ENCODE measurements at regions not wholly inside any gene's neighbourhood (a gene's known extent, or its start where the extent isn't known, plus 50 kb on each side); places are given as distances from the start of the nearest gene placed in this dataset.

- no peak overlapping the region for H3K4me2 ChIP-seq (ENCODE audit: insufficient read depth, low read length)
- POLR2A ChIA-PET = no interaction called here
- H3K79me2 ChIP-seq (ENCODE audit: control insufficient read depth, insufficient read depth, low read length) = no peaks in the 10 kb centered on the region
- no peaks in the 10 kb centered on the region; the same call in 1 of the 2 replicates for H4K20me1 ChIP-seq (replicated peaks; ENCODE audit: control insufficient read depth, insufficient read depth, low read length)
- 0% methylated on average over 4 of the region's 4 CpGs for WGBS (ENCODE audit: insufficient coverage, low coverage, missing lambda C conversion rate)
- CTCF ChIA-PET (ENCODE audit: low intra/inter-chr PET ratio) = no interaction called here
- H3K27me3 ChIP-seq (ENCODE audit: control insufficient read depth in 2 of 2, insufficient read depth in 2 of 2, low read length in 2 of 2) = peaks cover 33 to 53% of the 10 kb centered on the region in 2 experiments
- no peak overlapping the region for H2AFZ ChIP-seq (ENCODE audit: low read depth, low read length)
- DNase-seq (ENCODE audit: extremely low read depth in 1 of 4, low spot score in 3 of 4) (no peak), ATAC-seq (no peak), FAIRE-seq (no peak)
- H3K27ac ChIP-seq (ENCODE audit: extremely low read depth, low read depth, low read length) = no peak overlapping the region
- no peaks in the 10 kb centered on the region for H3K9me1 ChIP-seq (ENCODE audit: control insufficient read depth, insufficient read depth, low read length)
- H3K9me3 ChIP-seq (replicated peaks; ENCODE audit: control insufficient read depth, insufficient read depth, low read depth, low read length) = no peaks in the 10 kb centered on the region
- in situ Hi-C loops (cut with MboI) = no loop called here
- intact Hi-C loops (cut with micrococcal nuclease) = no loop called here
- TF ChIP-seq STAT5B (CRISPR knock-in tag; IDR thresholded peaks at IDR 0.05) = no peak
- no peak for TF ChIP-seq GTF2E2 (tag; IDR thresholded peaks at IDR 0.05)
- TF ChIP-seq MAZ (CRISPR knock-in tag; conservative IDR thresholded peaks at IDR 0.05 in 1 of 2, IDR thresholded peaks at IDR 0.05 in 1 of 2) = no peak
- no peak overlapping the region for H3K4me3 ChIP-seq
- H3K4me1 ChIP-seq (replicated peaks in 1 of 2; ENCODE audit: control insufficient read depth in 2 of 2, insufficient read depth in 2 of 2, low read length in 2 of 2) = no peaks in the 10 kb centered on the region
- no peak overlapping the region for H3K9ac ChIP-seq (ENCODE audit: insufficient read depth in 1 of 2, low read depth in 2 of 2, low read length in 2 of 2)
- no TSS peak for BruUV-seq (replicated peaks)
- no peaks in the 10 kb centered on the region for H3K36me3 ChIP-seq (ENCODE audit: control insufficient read depth, insufficient read depth, low read length)
Measured at GRCh38 chr14:96693252-96693820, 103.8 kb upstream of the VRK1 start.

- Histone ChIP-seq H3K27me3 (ENCODE audit: control insufficient read depth in 2 of 2, insufficient read depth in 2 of 2, low read length in 2 of 2) (peaks cover 38 to 58% of the 10 kb centered on the region in 2 experiments), H3K79me2 (ENCODE audit: control insufficient read depth, insufficient read depth, low read length) (no peaks in the 10 kb centered on the region), H2AFZ (ENCODE audit: low read depth, low read length) (no peak overlapping the region), H3K36me3 (ENCODE audit: control insufficient read depth, insufficient read depth, low read length) (no peaks in the 10 kb centered on the region), H3K9ac (ENCODE audit: insufficient read depth in 1 of 2, low read depth in 2 of 2, low read length in 2 of 2) (no peak overlapping the region), H4K20me1 (replicated peaks; ENCODE audit: control insufficient read depth, insufficient read depth, low read length) (no peaks in the 10 kb centered on the region; the same call in 1 of the 2 replicates), H3K4me3 (no peak overlapping the region), H3K27ac (ENCODE audit: extremely low read depth, low read depth, low read length) (no peak overlapping the region), H3K4me2 (ENCODE audit: insufficient read depth, low read length) (no peak overlapping the region), H3K9me1 (ENCODE audit: control insufficient read depth, insufficient read depth, low read length) (no peaks in the 10 kb centered on the region), H3K4me1 (replicated peaks in 1 of 2; ENCODE audit: control insufficient read depth in 2 of 2, insufficient read depth in 2 of 2, low read length in 2 of 2) (no peaks in the 10 kb centered on the region), H3K9me3 (replicated peaks; ENCODE audit: control insufficient read depth, insufficient read depth, low read depth, low read length) (no peaks in the 10 kb centered on the region)
- intact Hi-C loops (cut with micrococcal nuclease) = no loop called here
- DNase-seq (ENCODE audit: extremely low read depth in 1 of 4, low spot score in 3 of 4) (no peak), ATAC-seq (no peak), FAIRE-seq (no peak)
- no TSS peak for BruUV-seq (replicated peaks)
- 0% methylated on average over 4 of the region's 4 CpGs for WGBS (ENCODE audit: insufficient coverage, low coverage, missing lambda C conversion rate)
- CTCF ChIA-PET (ENCODE audit: low intra/inter-chr PET ratio) = no interaction called here
- POLR2A ChIA-PET = no interaction called here
- in situ Hi-C loops (cut with MboI) = no loop called here
- TF ChIP-seq NR0B1 (IDR thresholded peaks at IDR 0.05; ENCODE audit: partially characterized antibody) = no peak
- TF ChIP-seq MCM3 (IDR thresholded peaks at IDR 0.05) = no peak
- no peak for TF ChIP-seq TRIM28 (IDR thresholded peaks at IDR 0.05)
- no peak for TF ChIP-seq MCM2 (IDR thresholded peaks at IDR 0.05; ENCODE audit: low read depth)
- no peak for TF ChIP-seq POLR2AphosphoS5 (IDR thresholded peaks at IDR 0.05; ENCODE audit: control insufficient read depth, insufficient read depth, low read depth, low read length)
- no peak for TF ChIP-seq FOS (IDR thresholded peaks at IDR 0.05; ENCODE audit: extremely low read depth, insufficient read length)
- TF ChIP-seq NBN (IDR thresholded peaks at IDR 0.05; ENCODE audit: low read depth) = no peak
- TF ChIP-seq CBX3 (IDR thresholded peaks at IDR 0.05; ENCODE audit: borderline replicate concordance in 1 of 2, low read length in 2 of 2) = no peak
- TF ChIP-seq SIN3B (IDR thresholded peaks at IDR 0.05; ENCODE audit: low read depth) = no peak
- no peak for TF ChIP-seq SMARCA5 (IDR thresholded peaks at IDR 0.05)
- TF ChIP-seq HMBOX1 (IDR thresholded peaks at IDR 0.05) = no peak
- TF ChIP-seq EWSR1 (IDR thresholded peaks at IDR 0.05; ENCODE audit: borderline replicate concordance, low read depth, partially characterized antibody) = no peak
Measured at GRCh38 chr14:96693987-96694386, 103.2 kb upstream of the VRK1 start.

Data from K562 (cell line).